ENCODE measurements at regions not wholly inside any gene's neighbourhood (a gene's known extent, or its start where the extent isn't known, plus 50 kb on each side); places are given as distances from the start of the nearest gene placed in this dataset.
"Not testable (repeated sequence)": the region's sequence is repeated elsewhere in the genome, so short reads cannot be mapped to it uniquely, and the experiment has no call there.

GRCh38 chr2:7169593-7169992 lies 252.4 kb downstream of the RNF144A start:
- CTCF ChIA-PET = no interaction called here
- RAD21 ChIA-PET (ENCODE audit: low non-redundant PET in 1 of 2, low total read pairs in 2 of 2, uncharacterized antibody in 2 of 2, unreplicated experiment in 2 of 2) = no interaction called here
- POLR2A ChIA-PET = no interaction called here
- Histone ChIP-seq H3K27ac (ENCODE audit: low read depth, low read length) (no peak overlapping the region), H4K20me1 (ENCODE audit: insufficient read depth) (no peaks in the 10 kb centered on the region; the same call in 1 of the 2 replicates), H3K9me3 (ENCODE audit: control insufficient read depth in 1 of 2, insufficient read depth in 1 of 2, low read depth in 1 of 2, low read length in 2 of 2) (no peaks in the 10 kb centered on the region), H3K4me1 (ENCODE audit: control insufficient read depth in 1 of 2, insufficient read depth in 2 of 2, low read length in 2 of 2) (no peaks in the 10 kb centered on the region), H3K9me2 (ENCODE audit: insufficient read depth) (no peaks in the 10 kb centered on the region), H2AFZ (ENCODE audit: low read depth, low read length, poor library complexity, severe bottlenecking) (no peak overlapping the region), H3K4me2 (ENCODE audit: low read length) (no peak overlapping the region), H3K27me3 (ENCODE audit: insufficient read depth, low read length) (peaks cover 25% of the 10 kb centered on the region), H3K36me3 (ENCODE audit: control insufficient read depth in 1 of 2, insufficient read depth in 2 of 2, low read length in 2 of 2) (no peaks in the 10 kb centered on the region), H3K79me2 (ENCODE audit: insufficient read depth, low read length) (no peaks in the 10 kb centered on the region), H3K4me3 (replicated peaks in 1 of 2; ENCODE audit: low read depth in 1 of 2, low read length in 2 of 2) (no peak overlapping the region), H3K9ac (ENCODE audit: low read length) (no peak overlapping the region)
- DNase-seq (ENCODE audit: low read depth, low spot score) (no peak), ATAC-seq (no peak)
- BruUV-seq (replicated peaks) = no TSS peak
- intact Hi-C loops (cut with micrococcal nuclease) = no loop called here
- TF ChIP-seq ZNF274 (IDR thresholded peaks at IDR 0.05; ENCODE audit: low read depth, low read length) = no peak
- TF ChIP-seq ZFX (IDR thresholded peaks at IDR 0.05) = no peak
- no peak for TF ChIP-seq EGR1 (IDR thresholded peaks at IDR 0.05; ENCODE audit: low read depth)
- no peak for TF ChIP-seq EZH2 (IDR thresholded peaks at IDR 0.05)
- no peak for TF ChIP-seq CBX3 (IDR thresholded peaks at IDR 0.05; ENCODE audit: low read depth)
- no peak for TF ChIP-seq YY1 (IDR thresholded peaks at IDR 0.05; ENCODE audit: extremely low read depth, insufficient replicate concordance, low read depth, low read length)
- TF ChIP-seq EZH2phosphoT487 (IDR thresholded peaks at IDR 0.05; ENCODE audit: borderline replicate concordance) = no peak

- RAD21 ChIA-PET (ENCODE audit: low non-redundant PET in 1 of 2, low total read pairs in 2 of 2, uncharacterized antibody in 2 of 2, unreplicated experiment in 2 of 2); H3K27ac ChIP-seq (ENCODE audit: low read depth, low read length); DNase-seq (ENCODE audit: low read depth, low spot score); ATAC-seq; H3K9me2 ChIP-seq (ENCODE audit: insufficient read depth); H2AFZ ChIP-seq (ENCODE audit: low read depth, low read length, poor library complexity, severe bottlenecking); H3K4me1 ChIP-seq (ENCODE audit: control insufficient read depth in 1 of 2, insufficient read depth in 2 of 2, low read length in 2 of 2); H3K4me3 ChIP-seq (replicated peaks in 1 of 2; ENCODE audit: low read depth in 1 of 2, low read length in 2 of 2); POLR2A ChIA-PET; H3K9ac ChIP-seq (ENCODE audit: low read length); intact Hi-C loops (cut with micrococcal nuclease); H3K4me2 ChIP-seq (ENCODE audit: low read length); BruUV-seq (replicated peaks); H3K27me3 ChIP-seq (ENCODE audit: insufficient read depth, low read length); CTCF ChIA-PET; H3K36me3 ChIP-seq (ENCODE audit: control insufficient read depth in 1 of 2, insufficient read depth in 2 of 2, low read length in 2 of 2); H3K9me3 ChIP-seq (ENCODE audit: control insufficient read depth in 1 of 2, insufficient read depth in 1 of 2, low read depth in 1 of 2, low read length in 2 of 2); H4K20me1 ChIP-seq (ENCODE audit: insufficient read depth); H3K79me2 ChIP-seq (ENCODE audit: insufficient read depth, low read length): not testable (repeated sequence)
Measured at GRCh38 chr2:7178996-7179395, 261.8 kb downstream of the RNF144A start.
